HG03025 (cell line): ENCODE measurements at regions not wholly inside any gene's neighbourhood (a gene's known extent, or its start where the extent isn't known, plus 50 kb on each side); places are given as distances from the start of the nearest gene placed in this dataset.
"Not testable (repeated sequence)": the region's sequence is repeated elsewhere in the genome, so short reads cannot be mapped to it uniquely, and the experiment has no call there.

Experiments
- ATAC-seq: cut with Tn5 transposase; IDR thresholded peaks from one replicate; pipeline ENCODE4 v1.9.1; 2021; ENCODE audit warnings: mild to moderate bottlenecking, moderate library complexity; ENCODE audit not compliant: unreplicated experiment, low FRiP score

DNA sequence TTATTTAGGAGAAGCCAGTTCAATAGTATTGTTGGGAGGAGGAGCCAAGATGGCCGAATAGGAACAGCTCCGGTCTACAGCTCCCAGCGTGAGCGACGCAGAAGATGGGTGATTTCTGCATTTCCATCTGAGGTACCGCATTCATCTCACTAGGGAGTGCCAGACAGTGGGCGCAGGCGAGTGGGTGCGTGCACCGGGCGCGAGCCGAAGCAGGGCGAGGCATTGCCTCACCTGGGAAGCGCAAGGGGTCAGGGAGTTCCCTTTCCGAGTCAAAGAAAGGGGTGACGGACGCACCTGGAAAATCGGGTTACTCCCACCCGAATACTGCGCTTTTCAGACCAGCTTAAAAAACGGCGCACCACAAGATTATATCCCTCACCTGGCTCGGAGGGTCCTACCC lies 403.2 kb upstream of the SMIM31 start:
- ATAC-seq: not testable (repeated sequence)

DNA sequence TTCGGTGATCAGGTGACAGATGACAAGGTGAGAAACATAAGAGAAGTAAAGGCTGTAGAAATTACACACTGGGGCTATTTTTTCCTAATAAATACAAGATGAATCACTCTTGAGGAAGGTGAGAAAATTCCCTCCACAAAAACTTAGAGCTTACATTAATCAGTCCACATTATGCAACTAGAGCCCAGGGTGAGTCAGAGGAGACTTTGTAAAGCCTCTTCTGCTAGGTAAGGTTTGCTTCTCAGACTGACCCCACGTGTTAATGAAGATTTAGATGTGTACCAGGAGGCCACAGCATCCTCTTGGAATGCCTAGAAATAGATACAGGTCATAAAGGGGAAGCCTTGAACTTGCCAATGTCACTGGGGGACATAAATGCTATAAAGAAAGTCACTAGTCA lies 396.0 kb upstream of the SMIM31 start:
- no peak for ATAC-seq

DNA sequence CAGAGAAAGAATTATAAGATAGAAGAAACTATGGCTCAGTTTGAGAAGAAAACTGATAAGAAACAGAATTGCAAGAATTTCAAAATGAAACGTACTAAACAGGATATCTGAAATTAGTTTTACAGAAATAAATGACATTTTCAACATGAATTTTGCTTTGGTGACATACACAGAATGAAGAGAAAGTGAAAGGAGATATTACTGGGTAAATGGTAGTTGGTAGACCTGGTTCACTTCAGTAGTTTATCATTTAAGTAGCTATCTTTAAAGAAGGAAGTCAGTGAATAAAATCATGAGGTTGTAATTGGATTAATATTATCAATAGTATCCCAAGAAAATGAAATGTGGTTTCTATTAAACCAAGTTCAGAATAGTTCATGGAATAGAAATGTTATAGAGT lies 395.5 kb upstream of the SMIM31 start:
- no peak for ATAC-seq

DNA sequence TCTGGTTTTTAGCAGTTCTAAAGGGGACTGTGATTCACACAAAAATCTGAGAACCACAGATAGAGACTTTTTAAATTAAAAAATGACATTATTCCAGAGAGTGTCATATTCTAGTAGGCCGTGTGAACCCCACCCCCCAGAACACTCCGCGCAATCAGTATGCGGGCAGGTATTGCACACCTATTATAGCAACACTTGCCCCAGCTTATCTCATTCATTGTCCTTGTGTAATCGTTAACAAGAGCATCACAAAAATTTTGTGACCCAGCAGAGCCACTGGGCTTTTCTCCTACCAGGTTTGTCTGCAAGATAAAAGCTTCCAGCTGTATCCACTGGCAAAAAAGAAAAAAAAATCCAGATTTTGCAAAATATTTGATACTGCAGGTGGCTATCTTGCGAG lies 394.1 kb upstream of the SMIM31 start:
- no peak for ATAC-seq

DNA sequence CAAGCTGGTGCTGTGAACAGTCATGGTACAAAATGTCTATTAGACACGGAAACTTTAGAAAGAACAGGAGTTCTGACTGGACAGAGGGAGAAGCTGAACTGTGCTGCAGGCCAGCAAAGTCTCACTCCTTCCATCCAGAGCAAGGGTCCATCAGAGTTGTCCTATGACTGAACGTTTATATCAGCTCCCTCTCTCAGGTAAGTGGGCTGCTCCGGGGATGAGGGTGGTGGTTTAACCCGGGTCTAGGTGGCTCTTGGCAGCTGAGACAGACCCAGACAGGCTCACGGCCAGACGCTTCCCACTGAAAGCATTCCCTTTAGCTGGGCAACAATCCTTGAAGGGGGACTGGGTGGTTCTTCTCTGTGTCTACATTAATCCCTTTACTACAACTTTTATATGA lies 385.0 kb upstream of the SMIM31 start:
- ATAC-seq: no peak

DNA sequence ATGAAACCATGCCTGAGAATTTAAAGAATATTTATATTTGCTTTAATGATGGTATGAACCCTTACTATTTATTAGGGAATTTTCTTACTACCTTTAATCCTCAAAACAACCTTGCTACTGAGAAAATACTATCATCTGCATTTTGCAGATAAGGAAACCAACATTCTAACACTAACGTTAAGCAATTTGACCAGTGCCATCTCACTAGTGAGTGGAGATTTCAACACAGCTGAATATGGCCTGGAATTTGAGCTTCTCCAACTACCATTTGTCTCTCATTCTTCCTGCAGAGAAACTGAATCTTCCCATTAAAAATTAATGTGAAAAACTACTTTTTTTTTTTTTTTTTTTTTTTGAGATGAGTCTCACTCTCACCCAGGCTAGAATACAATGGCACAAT lies 380.9 kb upstream of the SMIM31 start:
- ATAC-seq: no peak

DNA sequence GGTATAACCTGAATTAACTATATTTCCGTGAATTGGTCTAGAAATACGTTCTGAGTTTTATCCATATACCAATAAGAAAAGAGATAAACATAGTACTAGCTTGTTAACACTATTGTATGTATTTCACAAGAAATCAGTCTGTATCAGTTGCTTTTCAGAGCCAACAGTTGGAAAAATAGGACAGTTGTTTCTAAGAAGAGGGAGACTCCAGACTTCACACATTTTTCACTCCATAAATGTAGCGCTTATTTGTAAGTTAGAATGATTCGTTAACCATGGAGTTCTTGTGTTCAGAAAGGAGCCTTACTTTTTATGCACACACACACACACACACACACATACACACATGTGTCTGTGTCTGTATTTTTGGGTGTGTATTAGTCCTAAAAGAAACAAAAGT lies 376.7 kb upstream of the SMIM31 start:
- ATAC-seq: no peak

DNA sequence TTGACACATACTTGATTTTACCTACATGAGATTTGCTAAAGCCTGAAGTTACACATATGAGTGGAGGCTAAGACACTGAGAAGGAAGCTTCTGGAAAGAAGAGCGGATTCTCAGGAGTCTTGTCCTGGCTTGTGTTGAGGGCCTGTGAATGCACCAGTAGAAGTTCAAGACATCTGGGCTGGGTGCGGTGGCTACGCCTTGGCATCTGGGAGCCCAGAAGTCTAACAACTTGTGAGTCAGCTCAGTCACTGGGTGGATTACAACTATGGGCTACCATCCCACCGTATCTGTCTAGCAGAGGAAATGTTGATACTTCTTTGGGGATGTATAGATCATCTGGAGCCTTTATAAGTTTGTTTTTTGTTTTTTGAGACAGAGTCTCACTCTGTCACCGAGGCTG lies 375.6 kb upstream of the SMIM31 start:
- no peak for ATAC-seq

DNA sequence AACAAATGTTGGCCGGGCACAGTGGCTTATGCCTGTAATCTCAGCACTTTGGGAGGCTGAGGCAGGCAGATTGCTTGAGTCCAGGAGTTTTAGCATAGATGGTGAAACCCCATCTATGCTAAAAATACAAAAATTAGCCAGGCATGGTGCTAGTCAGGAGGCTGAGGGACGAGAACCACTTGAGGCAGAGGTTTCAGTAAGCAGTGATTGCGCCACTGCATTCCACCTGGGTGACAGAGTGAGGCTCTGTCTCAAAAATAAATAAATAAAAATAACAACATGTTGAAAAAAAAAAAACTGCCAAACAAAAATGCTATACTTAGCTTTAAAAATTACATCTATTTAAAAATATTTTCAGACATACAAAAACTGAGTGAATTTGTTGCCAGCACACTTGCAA lies 374.2 kb upstream of the SMIM31 start:
- no peak for ATAC-seq

DNA sequence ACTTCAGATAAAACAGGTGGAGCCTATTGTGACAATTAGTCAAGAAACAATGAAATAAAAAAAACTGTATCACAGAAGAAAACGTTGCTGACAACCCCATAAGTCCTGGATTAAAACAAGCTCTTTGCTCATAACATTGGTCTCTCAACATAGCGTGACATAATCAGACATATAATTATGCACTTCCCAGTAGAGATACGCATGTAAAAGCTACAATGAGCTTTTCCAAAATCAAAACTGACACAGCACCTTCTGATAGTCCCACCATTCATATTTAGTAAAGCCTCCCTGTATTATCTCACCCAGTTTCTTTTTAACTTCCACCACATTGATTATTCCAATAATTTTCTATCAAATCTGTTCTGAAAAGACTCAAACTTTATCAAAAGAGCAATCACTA lies 372.1 kb upstream of the SMIM31 start:
- no peak for ATAC-seq

DNA sequence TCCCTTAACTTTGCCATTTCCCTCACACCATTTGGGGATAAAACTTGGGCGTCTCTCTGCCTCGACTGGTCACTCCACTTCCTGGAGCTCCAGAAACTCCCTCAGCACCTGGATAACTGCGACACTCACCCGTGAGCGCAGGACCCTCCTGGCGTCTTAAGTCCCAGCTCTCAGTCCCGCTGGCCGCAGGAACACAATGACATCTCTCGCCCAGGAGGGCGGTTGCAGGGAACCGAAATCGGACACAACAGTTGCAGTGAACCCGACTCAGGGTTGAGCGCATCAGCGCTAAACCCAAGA lies 370.9 kb upstream of the SMIM31 start:
- ATAC-seq: no peak

DNA sequence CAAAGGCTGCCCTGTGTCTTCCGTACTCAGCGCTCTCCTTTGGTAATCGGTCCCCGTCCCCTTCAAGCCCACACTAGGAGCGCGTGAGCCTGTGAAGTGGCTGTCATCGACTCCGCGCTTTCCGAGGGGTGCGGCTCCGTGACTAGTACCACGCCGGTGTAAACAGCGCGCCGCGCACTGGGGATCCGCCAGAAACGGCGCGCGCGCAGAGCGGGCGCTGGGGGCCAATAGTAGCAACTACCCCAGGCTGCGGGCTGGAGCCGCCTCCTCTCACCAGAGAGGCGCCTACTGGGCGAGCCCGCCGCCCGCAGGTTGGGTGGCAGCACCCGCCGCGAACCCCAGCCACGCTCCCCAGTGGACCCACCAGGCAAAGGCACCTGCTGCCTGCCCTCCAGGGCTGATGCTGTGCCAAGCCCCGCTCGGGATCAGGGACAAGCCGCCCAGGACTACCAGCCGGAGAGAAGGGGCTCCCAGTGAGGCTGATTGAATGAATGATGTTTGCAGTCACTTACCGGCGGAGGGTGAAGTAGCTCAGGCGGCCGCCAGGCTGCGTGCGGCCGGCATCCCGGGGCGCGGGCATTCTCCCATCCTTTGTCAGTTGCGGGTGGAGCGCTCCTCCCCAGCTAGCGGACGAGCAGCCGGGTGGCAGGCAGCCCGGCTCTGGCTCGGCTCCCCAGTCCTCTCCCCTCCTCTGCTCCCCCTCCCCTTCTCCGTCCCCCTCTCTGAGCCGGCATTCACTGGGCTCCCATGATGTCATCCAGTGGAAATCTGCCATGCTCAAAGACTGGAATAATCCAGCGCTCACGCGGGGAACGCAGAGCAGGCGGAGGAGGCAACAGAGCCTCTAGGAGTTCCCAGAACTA lies 370.3 kb upstream of the SMIM31 start:
- no peak for ATAC-seq

DNA sequence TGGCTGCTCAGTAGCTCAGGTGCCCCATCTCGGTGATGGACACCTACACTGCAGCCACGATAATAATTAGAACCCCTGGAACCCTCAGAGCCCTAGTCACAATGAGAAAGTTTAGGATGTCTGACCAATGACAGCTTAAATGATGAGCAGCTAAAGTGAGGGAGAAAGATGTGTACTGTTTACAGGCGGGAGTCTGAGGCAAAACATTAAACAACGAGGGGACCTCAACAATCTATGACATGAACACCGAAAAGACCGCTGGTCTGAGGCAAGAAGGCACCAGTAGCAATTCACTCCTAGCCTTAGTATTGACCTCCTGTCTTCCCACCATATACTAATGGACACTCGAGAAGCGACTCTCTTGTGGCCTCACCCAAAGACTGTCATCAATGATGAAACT lies 369.5 kb upstream of the SMIM31 start:
- ATAC-seq: no peak

DNA sequence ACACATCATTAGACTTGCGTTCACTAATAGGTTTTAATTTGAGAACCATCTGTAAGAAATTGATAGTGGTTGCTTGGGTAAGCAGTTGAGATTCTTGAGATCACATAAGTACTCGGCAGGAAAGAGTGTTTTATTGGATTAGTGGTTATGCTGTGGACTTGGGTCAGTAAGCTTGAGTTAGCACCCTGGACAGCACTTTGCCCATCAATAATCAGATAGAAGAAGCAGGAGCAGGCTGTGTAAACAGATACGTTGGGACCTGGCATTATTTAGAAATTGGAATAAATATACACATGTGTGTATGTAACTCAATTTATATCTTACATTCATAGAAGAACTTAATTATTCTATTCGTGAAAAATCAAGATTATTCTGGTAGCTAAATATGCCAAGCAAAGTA lies 357.5 kb upstream of the SMIM31 start:
- no peak for ATAC-seq

DNA sequence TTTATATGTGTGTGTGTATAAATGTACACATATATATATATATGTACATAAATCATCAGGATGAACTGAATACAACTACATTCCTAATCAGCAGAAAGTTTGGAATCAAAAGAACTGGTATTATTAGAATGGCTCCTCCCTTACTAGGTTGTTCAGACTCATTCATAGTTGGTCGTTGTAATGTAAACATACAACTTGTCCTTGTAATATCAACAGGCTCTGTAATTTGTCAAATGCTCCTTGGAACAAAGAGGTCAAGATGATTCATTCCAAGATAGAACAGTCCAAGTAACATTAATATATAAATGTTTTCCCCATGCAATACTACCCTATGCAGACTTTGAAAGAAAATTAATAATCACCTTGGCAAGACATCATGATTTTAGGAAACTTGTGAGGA lies 351.4 kb upstream of the SMIM31 start:
- no peak for ATAC-seq

DNA sequence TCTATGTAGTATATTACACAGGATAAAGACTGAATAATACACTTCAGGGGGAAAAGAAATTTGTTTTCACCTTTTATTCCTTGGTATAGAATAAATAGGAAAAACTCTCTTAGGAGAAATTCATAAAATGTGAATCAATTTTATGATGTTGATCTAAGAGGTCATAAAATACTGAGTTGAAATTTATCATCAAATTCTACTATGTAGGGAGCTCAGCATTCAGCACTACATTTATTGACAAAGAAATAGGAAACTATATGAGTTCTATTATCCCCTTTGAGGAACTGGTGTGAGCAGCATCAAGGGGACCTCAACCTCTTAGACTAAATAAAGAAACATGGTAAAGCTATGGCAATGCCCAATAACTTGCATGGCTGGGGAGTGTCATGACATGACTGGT lies 348.2 kb upstream of the SMIM31 start:
- ATAC-seq: no peak

DNA sequence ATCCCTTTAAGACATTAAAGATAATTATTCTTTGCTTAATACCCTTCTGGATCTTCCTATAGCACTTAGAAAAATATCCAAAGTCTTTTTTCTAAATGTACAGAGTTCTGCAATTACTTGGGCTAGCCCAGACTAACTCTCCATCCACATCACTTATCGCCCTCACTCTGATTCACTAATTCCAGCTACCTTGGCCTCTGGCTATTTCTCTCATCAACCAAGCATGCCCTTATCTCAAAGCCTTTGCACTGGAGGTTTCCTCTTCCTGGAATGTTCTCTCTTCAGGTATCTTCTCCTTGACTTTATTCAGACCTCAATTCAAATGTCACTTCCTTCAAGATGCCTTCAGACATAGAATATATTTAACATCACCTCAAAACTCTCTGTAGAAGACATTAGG lies 345.1 kb upstream of the SMIM31 start:
- ATAC-seq: no peak

DNA sequence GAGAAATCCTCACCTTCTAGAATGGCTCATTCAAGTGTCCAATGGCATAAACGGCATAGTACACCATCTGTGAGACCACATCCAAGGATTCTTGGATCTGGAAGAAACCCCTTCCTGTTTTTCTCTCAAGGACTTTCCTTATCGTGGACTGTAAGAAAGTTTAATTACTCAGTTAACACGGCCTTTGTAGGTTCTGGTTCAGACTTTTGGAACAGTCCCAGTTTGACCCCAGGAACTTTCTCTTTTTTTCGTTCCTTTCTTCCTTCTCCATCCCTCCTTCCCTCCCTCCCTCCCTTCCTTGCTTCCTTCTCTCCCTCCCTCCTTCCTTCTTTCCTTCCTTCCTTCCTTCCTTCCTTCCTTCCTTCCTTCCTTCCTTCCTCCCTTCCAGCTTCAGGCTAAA lies 343.5 kb upstream of the SMIM31 start:
- no peak for ATAC-seq

DNA sequence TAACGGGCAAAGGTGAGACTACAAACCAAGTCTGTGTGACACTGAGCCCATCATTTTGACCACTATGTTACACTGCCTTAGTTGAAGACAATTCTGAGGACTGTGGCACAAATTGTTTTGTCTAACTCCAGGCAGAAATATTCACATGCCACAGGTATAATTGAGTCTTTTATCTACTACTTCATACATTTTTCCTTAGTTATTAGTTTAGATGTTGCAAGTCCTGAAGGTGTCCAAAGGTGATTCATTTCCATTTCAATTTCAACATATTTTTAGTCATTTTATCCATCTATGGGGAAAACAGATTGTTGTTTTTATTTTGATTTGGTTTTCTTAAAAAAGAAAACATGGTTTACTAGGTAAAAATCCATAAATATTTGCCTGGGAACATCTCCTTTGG lies 341.7 kb upstream of the SMIM31 start:
- ATAC-seq: no peak

DNA sequence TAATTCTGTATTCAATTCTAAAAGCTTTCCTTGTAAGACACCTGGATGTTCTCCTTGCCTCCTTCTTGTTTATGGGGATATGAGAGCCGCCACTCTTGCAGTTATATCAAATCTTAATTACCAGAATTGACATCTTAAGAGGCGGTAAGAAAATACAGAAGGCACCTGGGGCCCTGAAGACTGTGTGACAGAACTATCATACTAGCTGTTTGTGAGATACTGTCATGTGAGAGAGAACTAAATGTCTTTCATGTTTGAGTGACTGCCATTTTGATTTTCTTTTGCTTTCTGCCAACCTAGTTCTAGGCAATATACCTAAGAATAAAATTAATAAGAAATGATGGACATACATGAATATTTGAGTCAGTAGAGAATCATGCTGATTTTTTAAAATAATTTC lies 340.2 kb upstream of the SMIM31 start:
- no peak for ATAC-seq

DNA sequence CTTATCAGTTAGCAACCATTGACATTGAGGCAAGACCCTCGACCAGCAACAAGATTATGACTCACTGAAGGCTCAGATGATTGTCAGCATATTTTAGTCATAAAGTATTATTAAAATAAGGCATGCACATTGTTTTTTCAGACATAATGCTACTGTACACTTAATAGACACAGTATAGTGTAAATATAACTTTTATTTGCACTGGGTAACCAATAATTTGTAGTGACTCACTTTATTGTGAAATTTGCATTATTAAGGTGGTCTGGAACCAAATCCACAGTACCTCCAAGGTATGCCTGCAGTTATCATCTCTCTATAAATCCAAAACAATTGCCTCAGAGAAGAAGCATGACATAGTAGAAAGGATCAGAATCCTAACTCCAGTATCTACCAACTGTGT lies 330.1 kb upstream of the SMIM31 start:
- ATAC-seq: no peak

DNA sequence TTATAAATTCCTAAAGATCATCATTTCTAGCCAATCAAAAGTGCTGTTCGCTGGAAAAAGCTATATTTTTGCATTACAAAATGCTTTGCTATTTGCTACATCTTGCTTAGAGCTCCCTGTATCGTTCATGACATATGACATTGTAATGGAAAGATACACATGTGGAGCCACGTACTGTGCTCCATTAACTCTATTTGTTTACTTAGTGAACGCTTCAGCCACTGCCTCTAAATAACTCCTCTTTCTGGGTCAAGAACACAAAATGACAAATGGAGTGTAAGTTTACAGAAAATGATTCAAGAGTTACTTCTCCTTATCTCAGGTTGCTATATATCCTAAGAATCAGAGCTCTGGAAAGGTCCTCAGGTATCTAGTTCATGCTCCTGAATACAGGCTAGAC lies 329.1 kb upstream of the SMIM31 start:
- no peak for ATAC-seq

DNA sequence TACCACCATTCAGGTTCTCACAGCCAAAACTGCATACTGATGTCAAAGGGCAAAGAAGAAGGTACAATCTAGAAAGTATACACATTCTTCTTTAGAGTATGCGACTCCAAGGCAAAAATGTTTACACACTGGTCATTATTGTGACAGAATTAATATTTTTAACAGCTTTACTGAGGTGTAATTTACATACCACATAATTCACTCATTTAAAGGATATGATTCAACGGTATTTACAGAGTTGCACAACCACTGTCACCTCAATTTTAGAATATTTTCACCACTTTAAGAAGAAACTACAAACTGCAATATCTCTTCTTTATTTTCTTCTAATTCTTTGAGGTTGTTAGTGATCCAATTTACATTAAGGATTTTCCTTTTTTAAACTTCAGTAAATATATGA lies 325.4 kb upstream of the SMIM31 start:
- no peak for ATAC-seq
